ENCODE measurements at regions not wholly inside any gene's neighbourhood (a gene's known extent, or its start where the extent isn't known, plus 50 kb on each side); places are given as distances from the start of the nearest gene placed in this dataset.

- no peaks in the 10 kb centered on the region for H3K36me3 ChIP-seq
These were observed 495.2 kb downstream of the TLE4 start for GRCh38 chr9:80066931-80067330.

DNA sequence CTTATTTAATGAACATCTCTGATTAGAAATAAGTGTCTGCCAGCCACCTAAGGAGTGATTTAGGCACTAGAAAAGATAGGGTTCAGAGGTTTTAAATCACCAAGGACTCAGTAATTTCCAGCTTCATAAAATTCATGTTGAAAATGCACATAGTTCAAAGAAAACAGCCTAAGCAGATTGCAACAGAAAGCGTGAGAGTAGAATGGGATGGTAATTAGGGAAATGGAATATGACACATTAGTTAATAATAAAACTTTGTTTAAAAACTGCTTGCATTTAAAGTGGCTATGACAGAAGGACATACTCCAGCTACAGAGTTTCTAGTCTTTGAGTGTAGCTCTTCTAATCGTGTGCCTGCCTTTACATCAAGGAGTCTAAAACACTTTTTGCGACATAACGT is 490.8 kb downstream of the TLE4 start:
- no peak overlapping the region for H3K4me3 ChIP-seq (ENCODE audit: low read depth, low read length)
- H3K27me3 ChIP-seq (ENCODE audit: insufficient read depth, low read depth, severe bottlenecking): peaks cover 2% of the 10 kb centered on the region
- no peak for DNase-seq

More at GRCh38 chr9:80066931-80067330, 495.2 kb downstream of the TLE4 start:
- Histone ChIP-seq H3K27ac (no peak overlapping the region), H3K4me3 (ENCODE audit: low read depth, low read length) (no peak overlapping the region), H3K27me3 (ENCODE audit: insufficient read depth, low read depth, severe bottlenecking) (peaks cover 2% of the 10 kb centered on the region), H3K9me3 (ENCODE audit: severe bottlenecking) (no peaks in the 10 kb centered on the region)
- TF ChIP-seq CTCF (IDR thresholded peaks at IDR 0.05; ENCODE audit: low read depth, low read length): no peak
- DNase-seq: peak; percentile 73

GRCh38 chr9:80061940-80062339 is 490.2 kb downstream of the TLE4 start:
- no peak for TF ChIP-seq CTCF (IDR thresholded peaks at IDR 0.05; ENCODE audit: low read depth, low read length)
- H3K27me3 ChIP-seq (ENCODE audit: insufficient read depth, low read depth, severe bottlenecking): peaks cover 2% of the 10 kb centered on the region
- no peak overlapping the region for H3K27ac ChIP-seq
- H3K36me3 ChIP-seq: no peaks in the 10 kb centered on the region
- no peak overlapping the region for H3K4me3 ChIP-seq (ENCODE audit: low read depth, low read length)
- peak; percentile 30 for DNase-seq
- no peaks in the 10 kb centered on the region for H3K9me3 ChIP-seq (ENCODE audit: severe bottlenecking)

More for the DNA sequence above, 490.8 kb downstream of the TLE4 start:
- no peaks in the 10 kb centered on the region for H3K9me3 ChIP-seq (ENCODE audit: severe bottlenecking)
- no peak overlapping the region for H3K27ac ChIP-seq
- H3K36me3 ChIP-seq: no peaks in the 10 kb centered on the region
- TF ChIP-seq CTCF (IDR thresholded peaks at IDR 0.05; ENCODE audit: low read depth, low read length): no peak

DNA sequence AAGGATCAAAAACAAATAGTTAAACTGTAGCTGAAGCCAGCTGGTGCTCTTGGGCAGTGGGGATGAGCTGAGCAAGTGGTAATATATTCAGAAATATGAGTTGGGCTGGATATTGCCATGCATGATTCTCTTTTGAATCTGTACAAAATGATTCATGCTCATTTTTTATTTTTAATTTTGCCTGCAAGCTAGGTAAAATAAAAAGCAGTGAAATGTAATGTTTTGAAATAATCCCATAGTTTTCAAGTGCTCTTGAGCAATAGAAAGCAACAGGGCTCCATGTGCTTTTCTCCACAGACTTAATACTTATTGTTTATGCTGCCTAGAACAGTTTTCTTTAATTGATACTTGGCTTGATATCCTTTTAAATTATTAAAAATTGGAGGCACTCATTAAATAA is 489.3 kb downstream of the TLE4 start:
- no peak for TF ChIP-seq CTCF (IDR thresholded peaks at IDR 0.05; ENCODE audit: low read depth, low read length)
- Histone ChIP-seq H3K27ac (no peak overlapping the region), H3K36me3 (no peaks in the 10 kb centered on the region), H3K4me3 (ENCODE audit: low read depth, low read length) (no peak overlapping the region), H3K9me3 (ENCODE audit: severe bottlenecking) (no peaks in the 10 kb centered on the region), H3K27me3 (ENCODE audit: insufficient read depth, low read depth, severe bottlenecking) (peaks cover 2% of the 10 kb centered on the region)
- DNase-seq: no peak

DNA sequence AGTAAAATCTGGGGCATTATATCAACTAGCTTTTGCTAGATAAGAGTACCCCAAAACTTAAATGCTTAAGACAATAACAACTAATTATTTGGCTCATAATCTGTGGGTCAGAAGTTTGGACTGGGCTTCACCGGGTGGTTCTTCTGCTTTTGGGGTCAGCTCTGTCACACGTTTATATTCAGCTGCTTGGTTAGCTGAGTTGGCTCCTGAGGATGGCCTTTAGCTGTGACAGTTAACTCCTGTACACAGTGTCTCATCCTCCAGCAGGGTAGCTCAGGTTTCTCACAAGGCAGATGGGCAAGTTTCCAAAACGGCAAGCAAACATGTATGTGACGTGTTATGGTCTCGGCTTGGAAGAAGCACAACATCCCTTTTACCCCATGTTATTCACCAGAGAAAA is 488.2 kb downstream of the TLE4 start:
- Histone ChIP-seq H3K36me3 (no peaks in the 10 kb centered on the region), H3K27ac (no peak overlapping the region), H3K4me3 (ENCODE audit: low read depth, low read length) (no peak overlapping the region), H3K9me3 (ENCODE audit: severe bottlenecking) (no peaks in the 10 kb centered on the region), H3K27me3 (ENCODE audit: insufficient read depth, low read depth, severe bottlenecking) (peaks cover 2% of the 10 kb centered on the region)
- no peak for DNase-seq
- no peak for TF ChIP-seq CTCF (IDR thresholded peaks at IDR 0.05; ENCODE audit: low read depth, low read length)

- H3K9me3 ChIP-seq (ENCODE audit: severe bottlenecking): no peaks in the 10 kb centered on the region
- no peaks in the 10 kb centered on the region for H3K36me3 ChIP-seq
- TF ChIP-seq CTCF (IDR thresholded peaks at IDR 0.05; ENCODE audit: low read depth, low read length): no peak
- no peak overlapping the region for H3K27ac ChIP-seq
- no peak overlapping the region for H3K4me3 ChIP-seq (ENCODE audit: low read depth, low read length)
- peaks cover 2% of the 10 kb centered on the region for H3K27me3 ChIP-seq (ENCODE audit: insufficient read depth, low read depth, severe bottlenecking)
- DNase-seq: no peak
These were observed 487.4 kb downstream of the TLE4 start for GRCh38 chr9:80059191-80059590.

All from WERI-Rb-1 (cell line).